ENCODE measurements at regions not wholly inside any gene's neighbourhood (a gene's known extent, or its start where the extent isn't known, plus 50 kb on each side); places are given as distances from the start of the nearest gene placed in this dataset.

GRCh38 chr14:98835051-98835824, 436.8 kb downstream of the BCL11B start:
- Histone ChIP-seq H3K36me3 (no peaks in the 10 kb centered on the region), H3K27me3 (no peaks in the 10 kb centered on the region), H3K9me3 (no peaks in the 10 kb centered on the region), H3K4me3 (no peak overlapping the region), H3K4me1 (no peaks in the 10 kb centered on the region), H3K27ac (no peak overlapping the region)
- intact Hi-C loops (cut with DNase I; ENCODE audit: low total_unique reads) = no loop called here
- TF ChIP-seq POLR2AphosphoS5 (IDR thresholded peaks at IDR 0.05) (no peak), CTCF (IDR thresholded peaks at IDR 0.05) (no peak), POLR2A (IDR thresholded peaks at IDR 0.05) (no peak)
- DNase-seq (ENCODE audit: low spot score in 2 of 2) = no peak

- intact Hi-C loops (cut with DNase I; ENCODE audit: low total_unique reads) = no loop called here
- no peak for DNase-seq (ENCODE audit: low spot score in 2 of 2)
- TF ChIP-seq POLR2A (IDR thresholded peaks at IDR 0.05) = no peak
- no peak for TF ChIP-seq CTCF (IDR thresholded peaks at IDR 0.05)
- no peaks in the 10 kb centered on the region for H3K9me3 ChIP-seq
- no peaks in the 10 kb centered on the region for H3K27me3 ChIP-seq
- no peak overlapping the region for H3K27ac ChIP-seq
- H3K4me1 ChIP-seq = no peaks in the 10 kb centered on the region
- no peak overlapping the region for H3K4me3 ChIP-seq
- no peaks in the 10 kb centered on the region for H3K36me3 ChIP-seq
Observed at GRCh38 chr14:98835825-98836100, 436.2 kb downstream of the BCL11B start.

DNA sequence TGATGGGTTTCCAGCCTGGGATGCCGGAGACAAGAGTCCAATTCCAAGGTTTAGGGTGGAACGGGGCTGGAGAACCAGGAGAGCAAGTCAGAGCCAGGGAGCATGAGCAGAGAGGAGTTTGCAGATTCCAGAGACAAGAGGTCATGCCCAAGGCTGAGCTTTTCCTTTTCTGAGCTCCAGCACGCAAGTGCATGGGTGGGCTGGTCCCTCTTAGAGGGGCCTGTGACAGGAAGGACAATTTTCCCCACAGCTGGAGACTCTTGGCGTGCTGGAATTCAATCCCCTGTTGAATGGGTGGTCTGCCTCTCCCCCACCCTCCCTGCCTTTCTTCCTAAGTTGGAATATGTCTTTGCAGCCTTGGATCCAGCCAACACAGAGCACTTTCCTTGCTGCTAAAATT, 431.9 kb downstream of the BCL11B start:
- Histone ChIP-seq H3K36me3 (no peaks in the 10 kb centered on the region), H3K9me3 (no peaks in the 10 kb centered on the region), H3K27me3 (peaks cover 0 to 4% of the 10 kb centered on the region in 2 donors), H3K4me1 (no peaks in the 10 kb centered on the region), H3K4me3 (no peak overlapping the region), H3K27ac (no peak overlapping the region)
- TF ChIP-seq POLR2A (IDR thresholded peaks at IDR 0.05) = no peak
- intact Hi-C loops (cut with DNase I; ENCODE audit: low total_unique reads) = no loop called here
- no peak for DNase-seq (ENCODE audit: low spot score in 2 of 2)

DNA sequence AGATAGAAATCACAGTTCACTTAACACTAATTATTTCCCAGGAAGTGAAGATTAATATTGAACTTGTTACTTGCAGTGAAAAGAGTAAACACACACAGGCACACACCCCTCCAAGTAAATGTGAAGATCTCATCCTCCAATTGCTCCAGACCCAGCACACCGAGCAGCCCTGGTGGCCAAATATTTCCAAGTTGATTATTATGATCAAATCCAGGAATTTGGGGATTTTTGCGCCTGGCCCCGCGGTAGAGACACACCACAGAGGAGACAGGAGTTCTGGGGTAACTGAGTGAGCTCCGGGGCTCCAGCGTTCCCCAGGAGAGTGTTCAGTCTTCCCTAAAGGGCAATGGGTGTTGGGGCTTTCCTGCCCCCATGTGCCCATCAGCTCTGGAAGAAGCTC, 431.5 kb downstream of the BCL11B start:
- intact Hi-C loops (cut with DNase I; ENCODE audit: low total_unique reads) = no loop called here
- peaks cover 0 to 4% of the 10 kb centered on the region in 2 donors for H3K27me3 ChIP-seq
- no peak overlapping the region for H3K27ac ChIP-seq
- DNase-seq (ENCODE audit: low spot score in 2 of 2) = no peak
- H3K4me3 ChIP-seq = no peak overlapping the region
- H3K4me1 ChIP-seq = no peaks in the 10 kb centered on the region
- no peak for TF ChIP-seq POLR2A (IDR thresholded peaks at IDR 0.05)
- TF ChIP-seq CTCF (IDR thresholded peaks at IDR 0.05) = no peak
- no peak for TF ChIP-seq POLR2AphosphoS5 (IDR thresholded peaks at IDR 0.05)
- no peaks in the 10 kb centered on the region for H3K36me3 ChIP-seq
- H3K9me3 ChIP-seq = no peaks in the 10 kb centered on the region

- no peaks in the 10 kb centered on the region for H3K36me3 ChIP-seq
- intact Hi-C loops (cut with DNase I; ENCODE audit: low total_unique reads) = no loop called here
- H3K27ac ChIP-seq = no peak overlapping the region
- no peaks in the 10 kb centered on the region for H3K9me3 ChIP-seq
- H3K27me3 ChIP-seq = peaks cover 0 to 4% of the 10 kb centered on the region in 2 donors
- DNase-seq (ENCODE audit: low spot score in 2 of 2) = no peak
- H3K4me1 ChIP-seq = no peaks in the 10 kb centered on the region
- TF ChIP-seq CTCF (IDR thresholded peaks at IDR 0.05) (no peak), POLR2AphosphoS5 (IDR thresholded peaks at IDR 0.05) (no peak), POLR2A (IDR thresholded peaks at IDR 0.05) (no peak)
- no peak overlapping the region for H3K4me3 ChIP-seq
Observed at GRCh38 chr14:98844456-98844855, 427.5 kb downstream of the BCL11B start.

Data from breast epithelium (tissue), 4 donors.